NCI-H446 treated with DMSO at 0.1 percent for 48 hours (cell line): ENCODE measurements at regions not wholly inside any gene's neighbourhood (a gene's known extent, or its start where the extent isn't known, plus 50 kb on each side); places are given as distances from the start of the nearest gene placed in this dataset.
"Not testable (repeated sequence)": the region's sequence is repeated elsewhere in the genome, so short reads cannot be mapped to it uniquely, and the experiment has no call there.

ENCODE experiments used
- DNase-seq: peaks from one replicate; lab custom pipeline; 2025; lab: John Stamatoyannopoulos, UW

DNA sequence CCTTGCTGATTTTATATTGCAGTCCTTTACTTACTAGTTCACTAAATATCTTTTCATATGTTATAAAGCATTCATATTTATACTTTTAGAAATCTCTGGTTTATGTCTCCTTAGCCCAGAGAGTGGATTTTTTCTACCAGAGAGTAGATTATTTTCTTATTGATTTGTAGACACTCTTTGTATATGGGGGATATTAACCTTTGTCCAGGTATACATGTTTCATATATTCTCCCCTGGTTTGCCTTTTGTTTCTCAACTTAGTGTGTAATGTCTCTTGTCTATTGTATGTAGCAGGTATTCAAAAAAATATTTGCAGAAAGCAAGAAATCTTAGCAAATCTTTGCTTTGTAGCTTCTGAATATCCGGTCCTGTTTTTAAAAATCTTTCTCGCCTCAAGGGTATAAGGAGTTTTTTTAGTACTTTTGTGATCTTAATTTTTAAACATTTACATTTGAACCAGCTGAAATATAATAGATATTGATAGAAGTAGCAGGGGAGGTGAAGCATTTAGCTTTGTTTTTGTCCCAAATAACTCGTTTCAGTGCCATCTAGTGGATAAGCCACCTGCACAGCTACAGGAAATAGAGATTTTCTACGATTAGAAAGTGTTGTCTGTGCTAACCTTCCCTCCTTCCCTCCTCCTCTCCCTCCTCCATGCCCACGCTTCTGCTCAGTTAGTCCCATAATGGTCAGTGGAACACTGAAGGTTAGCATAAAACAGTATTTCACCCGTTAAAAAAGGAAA is 97.0 kb downstream of the PHETA1 start:
- DNase-seq: no peak

DNA sequence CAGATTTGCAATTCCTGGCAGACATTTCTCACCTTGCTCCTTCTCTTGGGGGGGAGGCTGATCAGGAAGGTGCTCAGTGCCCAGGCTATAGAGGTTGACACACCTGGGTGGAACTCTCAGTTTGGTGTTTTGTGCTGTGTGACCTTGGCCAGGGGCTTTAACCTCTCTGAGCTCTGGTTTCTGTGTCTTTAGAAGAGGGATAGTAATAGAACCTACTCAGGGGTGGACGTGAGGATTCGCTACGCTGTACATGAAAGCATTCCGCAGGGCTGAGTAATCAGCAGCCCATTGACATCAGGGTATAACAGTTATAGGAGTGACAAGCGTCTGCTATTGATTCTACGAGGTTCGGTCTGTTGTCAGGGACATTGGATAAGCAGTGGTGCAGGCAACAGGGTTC is 98.1 kb downstream of the PHETA1 start:
- DNase-seq: no peak

DNA sequence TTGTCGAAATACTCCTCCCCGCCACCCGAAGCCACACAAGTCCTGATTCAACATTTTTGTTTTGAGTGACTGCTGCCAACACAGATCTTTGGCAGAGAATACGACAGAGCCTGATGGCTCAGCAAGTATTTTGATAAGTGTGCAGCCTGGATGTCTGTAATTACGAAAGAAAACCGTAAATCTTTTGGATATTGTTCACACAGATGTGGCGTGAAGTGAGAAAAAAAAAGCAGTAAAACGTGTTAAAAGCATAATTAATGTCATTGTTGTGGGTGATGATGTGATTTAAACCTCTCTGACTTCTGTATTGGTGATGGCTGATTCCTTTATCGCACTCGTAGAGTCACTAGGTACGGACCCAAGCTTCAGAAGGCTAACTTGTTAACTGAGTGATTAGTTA is 98.7 kb downstream of the PHETA1 start:
- DNase-seq: no peak

DNA sequence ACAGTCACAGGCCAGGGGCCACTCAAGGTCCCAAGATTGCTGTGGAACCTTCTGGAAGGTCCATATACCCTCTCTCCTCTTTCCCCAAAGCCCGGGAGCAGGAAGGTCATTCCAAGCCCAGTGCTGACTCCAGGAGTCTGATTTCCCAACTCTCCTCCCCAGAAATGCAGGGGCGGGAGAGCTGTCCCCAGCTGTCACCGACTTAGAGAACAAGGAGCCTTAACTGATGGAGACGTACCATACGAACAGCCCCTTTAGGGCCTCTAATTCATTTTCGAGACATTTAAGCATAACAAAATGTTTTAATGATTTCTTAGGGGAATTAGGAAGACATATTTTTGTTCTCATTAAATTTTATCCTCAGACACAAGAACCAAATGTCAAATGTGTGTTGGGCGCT is 99.2 kb downstream of the PHETA1 start:
- no peak for DNase-seq

DNA sequence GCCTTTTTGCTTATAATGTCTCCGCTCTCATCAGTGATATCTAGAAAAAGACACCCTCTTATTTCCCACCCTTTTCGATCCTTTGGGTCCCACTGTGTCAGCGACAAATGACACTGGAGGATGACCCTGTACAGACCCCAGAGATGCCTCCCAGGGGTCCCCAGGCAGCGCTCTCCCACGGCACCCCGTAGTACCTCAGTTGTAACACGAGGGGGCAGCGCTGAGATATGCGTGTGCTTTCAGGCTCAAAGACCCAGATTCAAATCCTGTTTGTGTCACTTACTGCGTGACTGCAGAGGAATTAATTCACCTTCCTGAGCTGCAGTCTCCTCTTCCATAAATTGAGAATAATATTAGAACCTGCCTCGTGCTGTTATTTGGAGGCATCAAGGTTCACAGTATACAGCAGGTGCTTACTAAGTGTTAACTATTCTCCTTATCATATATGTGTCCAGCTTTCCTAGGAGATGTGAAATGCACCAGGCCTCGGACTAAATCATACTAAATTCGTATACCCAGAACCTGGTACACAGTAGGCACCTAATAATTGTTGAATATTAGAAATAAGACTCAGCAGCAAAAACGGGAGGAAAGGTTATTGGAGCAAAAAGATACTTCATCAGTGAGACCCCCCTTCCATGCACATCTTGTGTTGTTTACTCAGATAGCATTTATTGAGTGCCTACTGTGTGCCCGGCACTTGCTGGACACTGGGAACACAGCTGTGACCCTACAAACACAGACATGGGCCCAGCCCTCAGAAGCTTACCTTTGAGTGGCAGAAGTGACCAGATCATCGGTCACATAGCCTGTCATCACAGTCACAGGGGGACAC is 99.9 kb downstream of the PHETA1 start:
- no peak for DNase-seq

DNA sequence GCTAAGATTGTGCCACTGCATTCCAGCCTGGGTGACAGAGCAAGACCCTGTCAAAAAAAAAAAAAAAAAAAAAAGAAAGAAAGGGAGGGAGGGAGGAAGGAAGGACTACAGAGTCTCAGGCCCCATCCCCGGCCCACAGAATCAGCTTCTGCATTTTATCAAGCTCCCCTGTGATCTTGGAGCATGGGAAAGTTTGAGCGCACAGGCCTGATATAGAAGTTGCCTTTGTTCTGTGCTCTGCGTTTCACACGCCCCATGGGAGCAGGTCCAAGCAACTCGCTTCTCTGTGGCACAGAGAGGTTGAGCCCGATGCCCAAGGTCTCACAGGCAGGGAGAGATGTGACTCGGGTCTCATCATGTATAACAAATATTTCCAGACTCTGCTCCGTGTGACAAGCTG is 101.8 kb downstream of the PHETA1 start:
- no peak for DNase-seq

DNA sequence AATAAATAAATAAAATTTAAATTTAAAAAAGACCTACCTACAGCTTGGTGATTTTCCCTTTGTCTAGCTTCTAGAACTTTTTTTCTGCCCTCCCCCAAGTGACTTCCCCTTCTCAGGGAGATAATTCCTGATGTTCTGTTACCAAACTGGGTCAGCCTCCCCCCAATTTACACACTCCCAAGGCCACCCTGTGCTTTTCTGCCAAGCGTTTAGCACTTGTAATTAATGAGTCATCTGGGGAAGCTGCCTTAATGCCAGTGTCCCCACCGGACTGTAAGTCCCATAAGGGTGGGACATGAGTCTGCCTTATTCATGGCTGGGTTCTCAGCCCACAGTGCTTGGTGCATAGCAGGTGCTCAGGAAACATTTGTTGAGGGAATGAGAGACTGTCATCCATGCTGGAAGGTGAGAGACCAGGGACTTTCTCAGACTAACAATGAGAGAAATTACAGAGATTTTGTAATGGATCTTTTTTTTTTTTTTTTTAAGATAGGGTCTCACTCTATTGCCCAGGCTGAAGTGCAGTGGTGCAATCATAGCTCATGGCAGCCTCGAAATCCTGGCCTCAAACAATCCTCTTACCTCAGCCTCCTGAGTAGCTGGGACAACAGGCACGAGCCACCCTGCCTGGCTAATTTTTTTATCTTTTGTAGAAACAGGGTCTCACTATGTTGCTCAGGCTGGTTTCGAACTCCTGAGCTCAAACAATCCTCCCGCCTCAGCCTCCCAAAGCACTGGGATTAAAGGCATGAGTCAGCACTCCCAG is 106.8 kb downstream of the PHETA1 start:
- no peak for DNase-seq

DNA sequence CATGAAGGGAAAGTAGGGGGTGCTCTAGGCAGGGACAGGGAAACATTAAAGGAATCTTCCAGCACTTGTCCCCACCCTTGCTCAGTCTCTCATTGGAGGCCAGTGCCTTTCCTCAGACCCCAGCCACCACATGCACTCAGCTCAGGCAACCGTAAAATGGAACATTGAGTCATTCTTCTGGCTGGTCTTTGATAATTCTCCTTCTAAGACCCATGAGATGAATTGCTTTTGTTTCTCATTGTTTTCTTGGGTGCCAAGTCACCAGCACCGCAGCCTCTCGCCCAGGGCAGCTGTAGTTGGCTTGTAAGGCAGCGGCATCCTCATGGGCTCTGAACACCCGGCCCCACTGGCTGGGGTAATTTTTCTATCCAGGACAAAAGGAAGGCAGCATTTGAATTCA is 108.2 kb downstream of the PHETA1 start:
- DNase-seq: no peak

DNA sequence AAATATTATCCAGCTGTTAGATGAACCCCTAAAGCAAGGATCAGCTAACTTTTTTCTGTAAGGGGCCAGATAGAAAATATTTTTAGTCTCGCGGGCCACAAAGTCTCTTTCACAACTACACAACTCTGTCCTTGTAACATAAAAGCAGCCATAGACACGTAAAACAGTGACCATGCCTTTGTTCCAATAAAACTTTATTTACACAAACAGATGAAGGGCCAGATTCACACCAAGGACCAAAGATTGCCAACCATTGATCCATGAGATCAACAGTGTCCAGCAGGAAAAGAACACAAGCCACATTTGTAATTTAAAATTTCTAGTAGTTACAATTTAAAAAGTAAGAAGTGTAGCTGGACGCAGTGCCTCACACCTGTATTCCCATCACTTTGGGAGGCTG is 109.7 kb downstream of the PHETA1 start:
- no peak for DNase-seq

DNA sequence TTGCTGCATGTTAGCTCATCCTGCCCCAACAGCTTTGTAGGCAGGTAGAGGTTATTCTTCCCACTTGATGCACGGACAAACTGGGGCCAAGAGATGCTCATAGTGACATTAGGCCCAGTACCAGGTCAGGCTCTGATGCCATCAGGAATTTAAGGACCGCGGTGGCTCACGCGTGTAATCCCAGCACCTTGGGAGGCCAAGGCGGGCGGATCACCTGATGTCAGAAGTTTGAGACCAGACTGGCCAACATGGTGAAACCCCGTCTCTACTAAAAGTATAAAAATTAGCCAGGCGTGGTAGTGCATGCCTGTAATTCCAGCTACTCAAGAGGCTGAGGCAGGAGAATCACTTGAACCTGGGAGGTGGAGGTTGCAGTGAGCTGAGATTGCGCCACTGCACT is 110.8 kb downstream of the PHETA1 start:
- not testable (repeated sequence) for DNase-seq

DNA sequence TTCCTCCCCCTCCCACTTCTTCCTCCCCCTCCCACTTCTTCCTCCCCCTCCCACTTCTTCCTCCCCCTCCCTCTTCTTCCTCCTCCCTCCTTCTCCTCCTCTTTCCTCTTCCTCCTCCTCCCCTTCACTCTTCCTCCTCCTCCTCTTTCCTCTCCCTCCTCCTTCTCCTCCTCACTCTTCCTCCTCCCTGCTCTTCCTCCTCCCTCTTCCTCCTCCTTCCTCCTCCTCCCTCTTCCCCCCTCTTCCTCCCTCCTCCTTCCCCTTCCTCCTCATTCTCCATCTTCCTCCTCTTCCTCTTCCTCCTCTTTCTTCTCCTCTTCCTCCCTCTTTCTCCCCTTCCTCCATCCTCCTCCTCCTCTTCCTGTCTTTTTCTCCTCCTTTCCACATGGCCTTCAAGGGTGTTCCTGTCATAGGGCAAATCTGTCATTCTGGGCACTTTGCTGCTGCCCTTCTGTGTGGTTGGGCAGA is 111.4 kb downstream of the PHETA1 start:
- no peak for DNase-seq

DNA sequence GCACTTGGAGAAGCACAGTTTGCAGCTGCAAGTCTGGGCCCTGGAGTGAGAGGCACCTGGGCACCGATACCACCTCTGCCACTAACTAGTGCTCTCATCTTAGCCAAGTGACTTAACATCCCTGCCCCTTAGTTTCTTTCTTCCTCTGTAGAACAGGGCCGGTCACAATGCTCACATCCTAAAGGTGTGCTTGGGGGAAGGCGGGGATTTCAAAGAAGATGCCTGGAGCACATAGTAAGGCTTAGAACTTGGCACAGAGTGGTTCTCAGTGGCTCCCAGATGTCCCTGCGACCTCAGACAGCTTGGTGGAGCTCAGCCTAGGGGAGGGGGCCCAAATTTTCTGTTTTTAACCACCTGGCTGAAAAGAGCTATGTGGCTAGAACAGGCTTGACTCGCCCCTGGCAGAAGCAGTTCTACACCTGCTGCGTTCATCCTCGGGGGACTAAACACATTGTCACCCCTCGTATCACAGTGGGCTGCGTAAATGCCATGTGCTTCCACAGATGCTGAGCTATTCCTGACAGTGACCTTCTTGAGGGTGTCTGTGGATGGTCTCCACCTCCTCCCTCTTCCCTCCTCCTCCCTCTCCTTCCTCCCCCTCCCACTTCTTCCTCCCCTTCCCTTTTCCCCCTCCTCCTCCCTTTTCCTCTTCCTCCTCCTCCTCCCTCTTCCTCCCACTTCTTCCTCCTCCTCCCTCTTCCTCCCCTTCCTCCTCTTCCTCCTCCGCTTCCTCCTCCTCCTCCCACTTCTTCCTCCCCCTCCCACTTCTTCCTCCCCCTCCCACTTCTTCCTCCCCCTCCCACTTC is 112.1 kb downstream of the PHETA1 start:
- no peak for DNase-seq

DNA sequence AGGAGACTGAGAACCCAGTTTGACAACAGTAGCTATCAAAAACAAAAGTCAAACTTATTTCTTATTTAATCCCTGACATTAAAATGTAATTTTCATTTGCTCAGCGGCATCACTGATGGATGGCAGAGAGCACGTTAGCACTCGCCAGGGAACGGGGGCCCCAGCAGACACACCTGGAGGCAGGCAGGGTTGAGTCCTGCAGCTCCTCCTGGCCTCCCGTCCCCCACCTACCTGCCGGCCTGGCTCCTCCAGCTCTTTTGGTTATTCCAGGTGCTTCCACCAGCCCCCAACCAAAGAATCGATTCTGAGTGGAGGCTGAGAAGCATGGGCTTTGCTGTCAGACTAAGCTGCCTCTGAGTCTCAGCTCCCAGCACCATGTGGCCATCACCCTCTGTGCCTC is 113.6 kb downstream of the PHETA1 start:
- no peak for DNase-seq

DNA sequence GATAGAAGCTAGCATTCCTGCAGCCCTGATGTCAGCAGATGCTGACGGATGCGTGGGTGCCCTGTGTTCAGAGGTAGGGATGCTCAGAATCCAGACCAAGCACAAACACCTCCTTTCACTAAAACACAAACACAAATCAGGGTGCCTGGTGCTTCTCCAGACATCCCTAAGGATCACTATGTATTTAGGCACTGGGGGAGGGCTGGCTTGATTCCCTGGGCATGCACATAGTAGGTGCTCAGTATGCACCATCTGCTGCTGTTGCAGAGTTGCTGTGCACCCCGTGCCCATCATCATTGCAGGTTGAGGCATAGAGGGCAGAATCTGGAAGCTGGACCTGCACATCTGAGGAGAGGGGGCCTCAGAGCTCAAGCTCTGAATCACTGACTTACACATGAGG is 114.8 kb downstream of the PHETA1 start:
- DNase-seq: no peak

DNA sequence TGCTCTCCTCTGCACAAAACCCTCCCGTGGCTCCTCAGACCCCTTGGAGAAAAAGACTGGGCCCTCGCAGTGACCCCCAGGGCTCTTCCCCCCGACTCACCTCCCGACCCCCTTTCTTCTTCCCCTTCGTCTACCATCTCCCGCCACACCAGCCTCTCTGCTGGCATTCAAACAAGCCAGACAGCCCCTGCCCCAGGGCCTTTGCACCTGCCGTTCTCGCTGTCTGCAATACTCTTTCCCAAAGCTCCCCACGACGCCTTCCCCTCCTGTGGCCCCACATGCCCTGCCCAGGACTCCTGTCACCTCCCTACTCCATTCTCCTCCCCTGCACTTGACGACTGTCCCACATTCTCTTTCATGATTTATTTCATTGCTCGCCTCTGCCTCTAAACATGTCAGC is 115.7 kb downstream of the PHETA1 start:
- no peak for DNase-seq

DNA sequence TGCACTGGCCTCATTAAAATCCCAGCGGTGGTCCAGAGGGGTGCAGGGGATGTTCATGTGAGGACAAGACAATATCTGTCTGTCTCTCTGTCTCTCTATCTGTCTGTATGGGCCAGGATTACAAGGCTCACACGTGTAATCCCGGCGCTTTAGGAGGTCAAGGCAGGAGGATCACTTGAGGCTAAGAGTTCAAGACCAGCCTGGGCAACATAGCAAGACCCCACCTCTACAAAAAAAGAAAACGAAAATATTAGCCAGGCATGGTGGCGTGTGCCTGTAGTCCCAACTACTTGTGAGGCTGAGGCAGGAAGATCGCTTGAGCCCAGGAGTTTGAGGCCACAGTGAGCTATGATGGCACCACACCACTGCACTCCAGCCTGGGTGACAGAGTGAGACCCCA is 117.1 kb downstream of the PHETA1 start:
- DNase-seq: no peak

DNA sequence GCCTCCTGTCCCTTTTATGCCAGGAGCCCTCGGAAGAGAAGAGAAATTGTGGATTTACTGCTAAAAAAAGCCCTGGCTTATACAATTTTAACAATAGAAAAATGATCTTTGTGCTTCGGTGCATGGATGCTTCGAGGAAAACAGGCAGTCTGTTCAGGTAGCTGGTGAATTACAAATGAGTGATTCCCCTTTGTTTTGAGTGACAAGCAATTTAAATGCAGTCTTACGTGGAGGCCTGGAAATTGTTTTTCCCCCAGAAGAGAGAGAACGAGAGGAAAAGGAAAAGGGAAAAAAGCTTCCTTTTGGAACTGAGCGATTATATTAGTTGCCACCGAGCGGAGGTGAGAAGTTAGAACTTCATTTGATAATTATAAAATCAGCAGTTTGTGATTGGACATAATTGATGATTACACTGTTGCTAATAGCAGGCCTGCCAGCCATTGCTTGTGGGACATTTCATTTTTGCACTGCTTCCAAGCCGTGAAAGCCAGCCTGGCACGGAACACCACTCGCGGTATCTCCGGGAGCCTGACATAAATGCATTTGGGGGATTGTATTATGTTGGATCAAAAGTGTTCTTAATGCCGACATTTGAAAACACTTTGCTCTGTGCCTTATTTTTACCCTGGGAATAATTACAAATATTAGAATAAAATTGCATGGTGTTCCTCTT is 117.7 kb downstream of the PHETA1 start:
- no peak for DNase-seq

DNA sequence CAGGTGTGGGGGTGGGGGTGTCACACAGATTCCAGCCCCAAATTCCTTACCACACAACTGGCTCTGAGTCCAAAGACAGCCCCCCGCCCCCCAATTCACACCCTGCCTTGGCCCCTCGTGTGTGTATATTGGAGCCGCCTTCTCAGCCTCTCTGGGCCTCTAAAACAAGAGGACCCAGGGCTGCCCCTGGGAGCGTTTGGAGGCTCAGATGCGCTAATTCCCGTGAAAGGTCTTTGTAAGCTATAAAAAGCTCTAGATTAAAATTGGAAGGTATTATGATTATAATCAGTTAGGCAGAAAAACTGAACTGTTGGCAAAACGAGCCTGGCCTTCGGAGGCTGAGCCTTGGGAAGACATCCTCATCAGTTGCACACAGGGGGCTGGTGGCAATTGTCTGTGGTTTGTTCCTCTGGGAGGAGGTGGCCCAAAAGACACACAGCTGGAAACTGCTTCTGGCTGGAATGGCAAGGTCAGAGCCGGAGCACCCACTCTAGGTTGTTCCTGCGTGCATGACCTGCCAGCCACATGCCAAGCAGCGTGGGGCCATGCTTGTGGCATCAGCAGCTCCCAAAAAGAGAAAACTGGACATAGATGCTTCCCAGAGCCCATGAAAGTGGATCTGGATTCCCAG is 118.5 kb downstream of the PHETA1 start:
- DNase-seq: no peak

DNA sequence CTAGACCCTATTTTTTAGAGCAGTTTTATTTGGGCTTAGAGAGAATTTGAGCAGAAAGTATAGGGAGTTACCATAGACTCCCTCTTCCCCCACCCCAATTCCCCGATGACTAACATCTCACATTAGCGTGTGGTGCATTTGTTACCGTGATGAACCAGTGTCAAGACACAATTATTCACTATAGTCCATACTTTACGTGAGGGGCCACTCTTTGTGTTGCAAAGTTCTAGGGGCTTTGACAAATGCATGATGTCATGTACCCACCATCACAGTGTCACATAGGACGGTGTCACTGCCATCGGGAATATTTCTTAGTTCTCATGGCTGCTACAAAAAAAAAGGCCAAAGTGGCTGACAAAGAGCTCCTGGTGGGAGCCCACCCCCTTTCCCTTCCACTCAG is 119.1 kb downstream of the PHETA1 start:
- no peak for DNase-seq

DNA sequence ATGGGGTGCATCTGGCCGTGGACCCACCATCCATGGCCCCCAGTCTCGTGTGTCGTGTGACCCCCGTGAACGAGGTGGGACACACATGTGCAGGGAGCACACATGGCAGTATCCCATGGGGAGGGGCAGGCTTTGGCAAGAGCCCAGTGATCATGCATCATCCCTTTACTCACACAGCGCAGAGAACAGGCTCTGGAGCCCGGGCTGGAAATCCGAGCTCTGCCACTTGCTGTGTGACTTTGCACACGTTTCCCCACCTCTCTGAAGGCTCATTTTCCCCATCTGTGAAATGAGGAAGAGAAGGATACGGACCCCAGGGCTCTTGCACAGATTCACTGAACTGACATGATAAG is 119.9 kb downstream of the PHETA1 start:
- DNase-seq: no peak
